Activated CD4-positive, alpha-beta T cell treated with anti-CD3 and anti-CD28 coated beads for 24 hours (primary cell): ENCODE measurements at regions not wholly inside any gene's neighbourhood (a gene's known extent, or its start where the extent isn't known, plus 50 kb on each side); places are given as distances from the start of the nearest gene placed in this dataset.
"Not testable (repeated sequence)": the region's sequence is repeated elsewhere in the genome, so short reads cannot be mapped to it uniquely, and the experiment has no call there.

Source experiments
- DNase-seq, 2 donors: peaks; one replicate each; pipeline ENCODE4 v3.0.0-alpha.2; 2020; ENCODE audit warnings: low read depth in 2 of 2

DNA sequence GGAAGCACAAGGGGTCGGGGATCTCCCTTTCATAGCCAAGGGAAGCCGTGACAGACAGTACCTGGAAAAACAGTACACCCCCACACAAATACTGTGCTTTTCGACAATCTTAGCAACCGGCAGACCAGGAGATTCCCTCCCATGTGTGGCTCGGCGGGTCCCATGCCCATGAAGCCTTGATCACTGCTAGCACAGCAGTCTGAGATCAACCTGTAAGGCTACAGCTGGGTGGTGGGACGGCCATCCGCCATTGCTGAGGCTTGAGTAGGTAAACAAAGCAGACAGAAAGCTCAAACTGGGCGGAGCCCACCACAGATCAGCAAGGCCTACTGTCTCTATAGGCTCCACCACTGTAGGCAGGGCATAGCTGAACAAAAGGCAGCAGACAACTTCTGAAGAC is 180.2 kb upstream of the SOX6 start:
- no peak for DNase-seq

DNA sequence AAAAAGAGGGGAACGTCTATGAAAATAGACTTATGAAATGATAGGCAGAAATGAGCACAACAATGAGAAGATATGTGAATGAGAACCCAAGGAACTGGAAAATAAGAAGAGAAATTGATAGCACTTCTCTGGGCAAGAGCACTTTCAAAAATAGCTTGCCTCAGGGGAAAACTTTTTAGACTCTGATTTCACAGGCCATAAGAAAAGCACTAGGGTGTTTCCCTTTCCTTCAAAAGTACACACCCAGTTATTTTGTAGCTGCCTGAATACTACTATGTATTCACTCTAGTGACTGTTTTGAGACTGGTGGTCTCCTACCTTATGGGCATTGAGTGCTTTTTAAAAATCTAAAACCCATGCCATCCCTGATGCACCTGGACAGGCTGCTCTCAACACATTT is 172.3 kb upstream of the SOX6 start:
- DNase-seq, result no peak

GRCh38 chr11:16527525-16528246 is 171.3 kb upstream of the SOX6 start:
- no peak for DNase-seq

DNA sequence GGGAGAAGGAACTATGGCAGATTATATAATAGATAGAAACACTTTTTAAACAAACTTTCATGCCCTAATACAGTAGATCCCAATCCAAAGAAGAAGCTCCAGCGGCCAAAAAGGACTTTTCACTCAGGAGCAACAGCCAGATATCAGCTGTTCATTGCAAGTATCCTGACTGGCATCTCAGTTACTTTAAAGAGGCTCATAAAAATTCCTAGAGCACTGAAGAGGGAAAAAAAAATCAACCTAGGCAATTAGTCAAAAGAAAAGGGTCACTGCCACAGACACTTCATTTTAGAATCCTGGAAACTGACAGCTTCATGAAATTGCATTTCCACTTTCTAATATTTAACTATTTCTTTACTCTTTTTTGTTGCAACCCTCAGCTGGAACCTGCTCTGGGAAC is 170.6 kb upstream of the SOX6 start:
- no peak for DNase-seq

GRCh38 chr11:16520713-16521112 is 164.4 kb upstream of the SOX6 start:
- not testable (repeated sequence) for DNase-seq

GRCh38 chr11:16512899-16513241 is 156.5 kb upstream of the SOX6 start:
- DNase-seq, result no peak

- no peak for DNase-seq
Observed at GRCh38 chr11:16512198-16512898, 156.0 kb upstream of the SOX6 start.

- DNase-seq, result no peak
Observed at GRCh38 chr11:16511116-16512114, 155.1 kb upstream of the SOX6 start.

- DNase-seq, result no peak
Observed at GRCh38 chr11:16505481-16505880, 149.1 kb upstream of the SOX6 start.

GRCh38 chr11:16503891-16504290 is 147.5 kb upstream of the SOX6 start:
- DNase-seq, result not testable (repeated sequence)

DNA sequence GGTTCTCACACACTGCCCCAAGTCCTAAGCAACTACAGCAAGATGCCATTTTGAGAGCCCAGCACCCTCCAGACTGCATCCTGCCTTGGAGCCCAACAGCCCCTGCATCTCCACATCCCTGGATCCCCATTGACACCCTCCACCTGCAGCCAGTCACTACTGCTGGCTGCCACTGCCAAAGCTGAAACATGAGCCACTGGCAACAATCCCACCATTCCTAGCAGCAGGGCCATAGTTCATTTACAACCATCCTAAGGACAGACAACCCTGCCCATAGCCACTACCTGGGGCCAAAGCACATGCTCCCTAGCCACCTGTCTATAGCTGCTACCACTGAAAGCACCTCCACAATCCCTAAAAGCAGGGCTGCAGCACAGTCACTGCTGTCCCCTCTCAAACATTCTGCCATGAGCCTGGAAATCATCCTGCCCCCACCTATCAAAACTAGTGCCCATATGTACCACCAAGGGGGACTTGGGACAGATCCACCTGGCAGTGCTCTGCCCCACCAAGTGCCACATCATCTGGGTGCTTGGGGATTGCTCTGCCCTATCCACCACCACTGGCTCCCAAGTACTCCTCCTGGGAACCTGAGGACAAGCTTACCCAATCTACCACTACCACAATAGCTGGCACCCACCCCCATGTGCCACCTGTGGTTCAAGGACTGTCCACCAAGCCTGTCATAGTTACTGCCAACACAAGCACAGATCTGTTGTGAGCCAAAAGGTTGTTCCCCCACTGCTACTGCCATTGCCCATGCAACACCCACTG is 138.8 kb upstream of the SOX6 start:
- no peak for DNase-seq

DNA sequence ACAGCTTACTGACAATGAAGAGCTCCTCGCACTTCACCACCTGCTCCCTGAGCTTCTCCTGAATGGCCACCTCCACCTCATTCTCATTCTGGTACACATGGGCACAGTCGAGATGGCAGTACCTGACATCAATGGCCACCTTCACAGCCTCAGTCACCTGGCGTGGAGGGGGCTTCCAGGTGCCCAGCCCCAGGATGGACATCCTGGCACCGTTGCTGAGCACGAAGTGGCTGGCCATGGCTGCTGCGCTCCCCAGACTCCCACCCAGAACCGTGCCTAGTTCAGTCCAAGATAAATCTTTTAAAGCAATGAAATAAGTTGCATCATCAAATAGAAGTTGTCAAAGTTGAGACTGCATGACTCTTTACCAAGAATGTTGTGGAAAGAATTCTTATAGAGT is 128.1 kb upstream of the SOX6 start:
- DNase-seq, result no peak

- no peak for DNase-seq
Observed at GRCh38 chr11:16474659-16475058, 118.3 kb upstream of the SOX6 start.

DNA sequence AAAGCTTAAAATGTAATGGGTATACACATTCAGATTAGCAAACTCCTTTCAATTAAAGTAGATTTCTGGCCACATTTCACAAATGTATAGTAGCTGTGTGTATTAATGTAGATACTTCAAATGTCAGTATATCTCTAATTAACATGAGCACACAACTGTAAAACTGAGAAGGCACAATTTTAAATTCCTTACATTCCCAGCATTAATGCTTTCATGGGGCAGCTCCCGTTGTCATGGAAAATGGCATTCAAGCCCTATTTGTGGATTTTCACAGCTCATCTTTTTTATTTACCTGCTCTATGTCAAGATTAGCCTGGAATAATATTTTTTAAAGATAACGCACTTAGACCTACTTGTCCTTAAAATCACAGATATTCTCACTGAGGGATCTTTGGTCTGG is 113.6 kb upstream of the SOX6 start:
- no peak for DNase-seq

DNA sequence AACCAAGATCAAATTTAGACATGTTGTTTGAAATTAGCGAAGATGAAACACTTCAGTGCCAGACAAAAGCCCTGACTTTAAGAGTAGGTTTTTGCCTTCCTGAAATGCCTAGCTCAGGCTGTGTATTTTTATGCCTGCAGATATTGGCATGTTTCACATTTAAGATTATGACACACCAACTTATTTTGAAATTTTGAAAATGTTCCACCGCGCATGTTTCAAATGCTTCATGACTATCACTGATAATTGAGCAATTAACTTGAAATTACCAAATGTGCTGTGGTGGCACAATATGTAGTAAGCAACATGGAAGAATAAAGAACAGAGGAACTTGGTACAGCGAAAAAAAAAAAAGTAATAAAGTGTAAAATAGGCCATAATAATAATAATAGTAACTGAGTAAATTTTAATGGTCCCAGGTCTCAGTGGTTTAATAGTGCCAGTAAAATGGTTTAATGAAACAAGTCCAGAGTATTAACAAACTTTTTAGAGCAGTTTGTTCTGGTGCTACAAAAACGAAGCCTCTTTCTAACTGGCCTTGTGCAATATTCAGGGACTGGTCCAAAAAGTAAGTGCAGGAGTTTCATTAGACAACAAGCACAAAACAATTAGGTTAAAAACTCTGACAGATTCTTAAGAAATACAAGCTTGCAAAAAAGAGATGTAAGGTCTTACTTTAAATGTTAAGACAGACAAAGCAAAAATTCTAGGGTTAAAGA is 112.5 kb upstream of the SOX6 start:
- DNase-seq, result no peak

- no peak for DNase-seq
Observed at GRCh38 chr11:16460508-16460907, 104.2 kb upstream of the SOX6 start.

DNA sequence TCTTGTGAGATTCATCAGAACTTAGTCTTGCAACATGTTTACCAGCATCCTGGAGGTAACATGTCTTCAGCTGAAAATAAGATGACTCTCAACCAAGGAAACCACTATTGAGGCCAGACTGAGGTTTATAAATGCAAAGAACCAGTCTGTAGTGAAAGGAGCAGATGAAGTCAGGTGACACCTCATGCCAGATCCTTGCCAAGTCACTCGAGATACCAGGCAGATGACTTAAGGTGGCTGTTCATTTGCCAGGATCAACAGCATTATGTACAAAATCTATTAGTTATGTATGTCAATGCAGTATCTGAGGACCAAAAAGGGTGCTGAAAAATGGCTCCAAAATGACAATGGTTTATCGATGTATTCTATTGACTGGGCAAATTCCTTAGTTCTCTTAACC is 100.0 kb upstream of the SOX6 start:
- DNase-seq, result no peak

DNA sequence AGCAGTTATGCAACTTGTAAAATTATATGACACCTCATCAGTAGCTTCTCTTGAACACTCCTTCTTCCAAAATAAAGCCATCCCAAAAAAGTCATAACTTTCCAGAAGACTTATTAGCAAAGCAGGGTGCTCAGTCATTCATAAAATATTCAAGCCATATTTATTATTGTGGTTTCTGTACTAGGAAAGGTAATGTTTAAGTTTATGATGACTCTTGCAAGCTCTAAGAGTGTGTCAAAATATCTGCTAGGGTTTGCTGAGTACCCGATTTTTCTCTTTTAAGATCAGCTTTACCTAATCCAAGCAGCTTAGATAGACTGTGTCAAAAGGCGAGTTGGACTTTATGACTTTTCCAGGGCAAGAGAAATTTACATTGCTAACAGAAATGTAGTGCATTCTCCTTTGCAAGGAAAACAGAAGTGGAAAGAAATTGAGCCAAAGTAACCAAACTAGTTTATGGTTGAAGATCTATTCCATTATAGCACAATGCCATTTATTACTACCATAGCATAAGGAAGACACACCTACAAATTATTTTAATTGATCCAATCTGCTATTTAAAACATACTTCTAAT is 98.0 kb upstream of the SOX6 start:
- DNase-seq, result no peak

DNA sequence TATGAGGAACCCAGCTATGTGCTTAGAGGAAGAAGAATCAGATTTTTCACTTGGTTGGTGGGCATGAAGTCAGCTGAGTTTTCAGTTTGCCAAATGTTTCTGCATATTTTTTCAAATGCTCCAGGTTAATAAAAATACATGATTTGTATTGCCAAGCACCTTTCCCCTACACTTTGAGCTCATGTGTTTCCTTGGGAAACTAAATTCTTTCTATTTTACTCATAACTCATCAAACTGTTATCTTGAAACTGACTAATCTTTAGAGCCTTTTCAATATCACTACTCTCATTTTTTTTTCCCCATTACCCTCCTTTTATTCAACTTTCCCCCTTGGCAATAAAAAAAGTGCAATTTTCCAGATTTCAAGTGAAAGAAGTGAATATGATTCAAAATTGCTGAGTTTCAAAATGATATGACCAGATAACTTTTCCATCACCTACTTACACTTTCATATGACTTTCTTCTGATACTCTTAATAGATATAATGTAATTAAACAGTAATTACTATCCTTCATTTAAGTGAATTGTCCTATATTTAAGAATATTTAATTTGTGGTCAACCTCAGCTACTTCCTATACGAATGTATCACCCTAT is 91.9 kb upstream of the SOX6 start:
- DNase-seq, result no peak

GRCh38 chr11:16441461-16441860 is 85.1 kb upstream of the SOX6 start:
- DNase-seq, result no peak
